GM12878 (cell line): ENCODE measurements at regions not wholly inside any gene's neighbourhood (a gene's known extent, or its start where the extent isn't known, plus 50 kb on each side); places are given as distances from the start of the nearest gene placed in this dataset.

Experiments
- CTCF ChIP-seq, 3 experiments: IDR thresholded peaks in 2 of 3; conservative IDR thresholded peaks in 1 of 3; 2 replicates each; pipeline ENCODE4 v1.5.1; 2011; ENCODE audit warnings: low read depth in 3 of 3, low read length in 3 of 3, mild to moderate bottlenecking in 3 of 3, control low read depth in 2 of 3, moderate library complexity in 2 of 3, inconsistent platforms in 1 of 3, mixed read lengths in 1 of 3; ENCODE audit not compliant: control insufficient read depth in 2 of 3, insufficient read depth in 1 of 3; ENCODE audit errors: extremely low read depth in 1 of 3
- TF ChIP-seq, protein P1 (sequence below): fragments of 450-650 bp; formaldehyde crosslinking; IDR thresholded peaks from 2 replicates; pipeline ENCODE4 v1.4.0; 2022; ENCODE audit warnings: mild to moderate bottlenecking, moderate library complexity
- TF ChIP-seq, protein P2 (sequence below): IDR thresholded peaks from 2 replicates; pipeline ENCODE4 v1.6.1; 2012; ENCODE audit warnings: improper control_type of control experiment, low read depth, low read length; ENCODE audit not compliant: insufficient replicate concordance

GRCh38 chr13:112251930-112252585 is 124.1 kb upstream of the SPACA7 start (continued):
- TF ChIP-seq, protein P1, sequence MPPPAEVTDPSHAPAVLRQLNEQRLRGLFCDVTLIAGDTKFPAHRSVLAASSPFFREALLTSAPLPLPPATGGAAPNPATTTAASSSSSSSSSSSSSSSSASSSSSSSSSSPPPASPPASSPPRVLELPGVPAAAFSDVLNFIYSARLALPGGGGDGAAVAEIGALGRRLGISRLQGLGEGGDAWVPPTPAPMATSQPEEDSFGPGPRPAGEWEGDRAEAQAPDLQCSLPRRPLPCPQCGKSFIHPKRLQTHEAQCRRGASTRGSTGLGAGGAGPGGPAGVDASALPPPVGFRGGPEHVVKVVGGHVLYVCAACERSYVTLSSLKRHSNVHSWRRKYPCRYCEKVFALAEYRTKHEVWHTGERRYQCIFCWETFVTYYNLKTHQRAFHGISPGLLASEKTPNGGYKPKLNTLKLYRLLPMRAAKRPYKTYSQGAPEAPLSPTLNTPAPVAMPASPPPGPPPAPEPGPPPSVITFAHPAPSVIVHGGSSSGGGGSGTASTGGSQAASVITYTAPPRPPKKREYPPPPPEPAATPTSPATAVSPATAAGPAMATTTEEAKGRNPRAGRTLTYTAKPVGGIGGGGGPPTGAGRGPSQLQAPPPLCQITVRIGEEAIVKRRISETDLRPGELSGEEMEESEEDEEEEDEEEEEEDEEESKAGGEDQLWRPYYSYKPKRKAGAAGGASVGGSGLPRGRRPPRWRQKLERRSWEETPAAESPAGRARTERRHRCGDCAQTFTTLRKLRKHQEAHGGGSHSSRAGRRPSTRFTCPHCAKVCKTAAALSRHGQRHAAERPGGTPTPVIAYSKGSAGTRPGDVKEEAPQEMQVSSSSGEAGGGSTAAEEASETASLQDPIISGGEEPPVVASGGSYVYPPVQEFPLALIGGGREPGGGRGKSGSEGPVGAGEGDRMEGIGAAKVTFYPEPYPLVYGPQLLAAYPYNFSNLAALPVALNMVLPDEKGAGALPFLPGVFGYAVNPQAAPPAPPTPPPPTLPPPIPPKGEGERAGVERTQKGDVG (CRISPR knock-in tag): no peak
- no peak for TF ChIP-seq CTCF (IDR thresholded peaks at IDR 0.05 in 2 of 3, conservative IDR thresholded peaks at IDR 0.05 in 1 of 3; ENCODE audit: control insufficient read depth in 2 of 3, extremely low read depth in 1 of 3, insufficient read depth in 1 of 3, low read depth in 3 of 3, low read length in 3 of 3)
- TF ChIP-seq, protein P2, sequence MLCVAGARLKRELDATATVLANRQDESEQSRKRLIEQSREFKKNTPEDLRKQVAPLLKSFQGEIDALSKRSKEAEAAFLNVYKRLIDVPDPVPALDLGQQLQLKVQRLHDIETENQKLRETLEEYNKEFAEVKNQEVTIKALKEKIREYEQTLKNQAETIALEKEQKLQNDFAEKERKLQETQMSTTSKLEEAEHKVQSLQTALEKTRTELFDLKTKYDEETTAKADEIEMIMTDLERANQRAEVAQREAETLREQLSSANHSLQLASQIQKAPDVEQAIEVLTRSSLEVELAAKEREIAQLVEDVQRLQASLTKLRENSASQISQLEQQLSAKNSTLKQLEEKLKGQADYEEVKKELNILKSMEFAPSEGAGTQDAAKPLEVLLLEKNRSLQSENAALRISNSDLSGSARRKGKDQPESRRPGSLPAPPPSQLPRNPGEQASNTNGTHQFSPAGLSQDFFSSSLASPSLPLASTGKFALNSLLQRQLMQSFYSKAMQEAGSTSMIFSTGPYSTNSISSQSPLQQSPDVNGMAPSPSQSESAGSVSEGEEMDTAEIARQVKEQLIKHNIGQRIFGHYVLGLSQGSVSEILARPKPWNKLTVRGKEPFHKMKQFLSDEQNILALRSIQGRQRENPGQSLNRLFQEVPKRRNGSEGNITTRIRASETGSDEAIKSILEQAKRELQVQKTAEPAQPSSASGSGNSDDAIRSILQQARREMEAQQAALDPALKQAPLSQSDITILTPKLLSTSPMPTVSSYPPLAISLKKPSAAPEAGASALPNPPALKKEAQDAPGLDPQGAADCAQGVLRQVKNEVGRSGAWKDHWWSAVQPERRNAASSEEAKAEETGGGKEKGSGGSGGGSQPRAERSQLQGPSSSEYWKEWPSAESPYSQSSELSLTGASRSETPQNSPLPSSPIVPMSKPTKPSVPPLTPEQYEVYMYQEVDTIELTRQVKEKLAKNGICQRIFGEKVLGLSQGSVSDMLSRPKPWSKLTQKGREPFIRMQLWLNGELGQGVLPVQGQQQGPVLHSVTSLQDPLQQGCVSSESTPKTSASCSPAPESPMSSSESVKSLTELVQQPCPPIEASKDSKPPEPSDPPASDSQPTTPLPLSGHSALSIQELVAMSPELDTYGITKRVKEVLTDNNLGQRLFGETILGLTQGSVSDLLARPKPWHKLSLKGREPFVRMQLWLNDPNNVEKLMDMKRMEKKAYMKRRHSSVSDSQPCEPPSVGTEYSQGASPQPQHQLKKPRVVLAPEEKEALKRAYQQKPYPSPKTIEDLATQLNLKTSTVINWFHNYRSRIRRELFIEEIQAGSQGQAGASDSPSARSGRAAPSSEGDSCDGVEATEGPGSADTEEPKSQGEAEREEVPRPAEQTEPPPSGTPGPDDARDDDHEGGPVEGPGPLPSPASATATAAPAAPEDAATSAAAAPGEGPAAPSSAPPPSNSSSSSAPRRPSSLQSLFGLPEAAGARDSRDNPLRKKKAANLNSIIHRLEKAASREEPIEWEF: no peak
